NB4 (cell line): ENCODE measurements at regions not wholly inside any gene's neighbourhood (a gene's known extent, or its start where the extent isn't known, plus 50 kb on each side); places are given as distances from the start of the nearest gene placed in this dataset.
"Not testable (repeated sequence)": the region's sequence is repeated elsewhere in the genome, so short reads cannot be mapped to it uniquely, and the experiment has no call there.

Source experiments
- DNase-seq: peaks from one replicate; pipeline ENCODE4 v3.0.0; 2010; ENCODE audit warnings: low read depth
- H3K4me3 ChIP-seq: one replicate; pipeline ENCODE4 v1.5.1; 2011; ENCODE audit warnings: mild to moderate bottlenecking, low read depth, low read length, moderate library complexity
- CTCF ChIP-seq: IDR thresholded peaks from one replicate; pipeline ENCODE4 v1.5.1; 2012; ENCODE audit warnings: low read depth, low read length
- MYC ChIP-seq: IDR thresholded peaks from 2 replicates; pipeline ENCODE4 v1.6.1; 2011; ENCODE audit warnings: low read depth, low read length
- POLR2A ChIP-seq: IDR thresholded peaks from 2 replicates; pipeline ENCODE4 v1.6.1; 2011; ENCODE audit warnings: mild to moderate bottlenecking; ENCODE audit not compliant: insufficient read length; ENCODE audit errors: extremely low read depth
- TF ChIP-seq, protein P1 (sequence below): IDR thresholded peaks from 2 replicates; pipeline ENCODE4 v1.6.1; 2011; ENCODE audit warnings: low read depth, low read length

DNA sequence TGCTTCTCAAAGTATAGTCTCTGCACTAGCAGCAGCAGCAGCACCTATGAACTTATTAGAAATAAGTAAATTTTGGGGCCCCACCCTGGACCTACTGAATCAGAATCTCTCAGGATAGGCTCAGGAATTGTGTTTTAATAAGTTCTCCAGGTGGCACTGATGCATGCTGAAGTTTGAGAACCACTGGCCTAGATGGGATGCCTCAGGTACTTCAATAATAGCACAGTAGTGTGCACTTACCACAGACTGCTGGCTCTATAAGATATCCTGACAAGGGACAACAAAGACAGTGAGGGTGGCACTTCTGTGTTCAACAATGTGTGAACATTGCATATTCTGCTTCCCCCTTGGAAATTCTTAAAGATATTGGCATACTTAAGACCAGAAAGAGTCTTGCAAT is 64.7 kb upstream of the HABP2 start:
- H3K4me3 ChIP-seq: no peak overlapping the region
- DNase-seq: no peak
- no peak for TF ChIP-seq CTCF
- TF ChIP-seq, protein P1, sequence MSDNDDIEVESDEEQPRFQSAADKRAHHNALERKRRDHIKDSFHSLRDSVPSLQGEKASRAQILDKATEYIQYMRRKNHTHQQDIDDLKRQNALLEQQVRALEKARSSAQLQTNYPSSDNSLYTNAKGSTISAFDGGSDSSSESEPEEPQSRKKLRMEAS: no peak
- no peak for TF ChIP-seq POLR2A
- no peak for TF ChIP-seq MYC

DNA sequence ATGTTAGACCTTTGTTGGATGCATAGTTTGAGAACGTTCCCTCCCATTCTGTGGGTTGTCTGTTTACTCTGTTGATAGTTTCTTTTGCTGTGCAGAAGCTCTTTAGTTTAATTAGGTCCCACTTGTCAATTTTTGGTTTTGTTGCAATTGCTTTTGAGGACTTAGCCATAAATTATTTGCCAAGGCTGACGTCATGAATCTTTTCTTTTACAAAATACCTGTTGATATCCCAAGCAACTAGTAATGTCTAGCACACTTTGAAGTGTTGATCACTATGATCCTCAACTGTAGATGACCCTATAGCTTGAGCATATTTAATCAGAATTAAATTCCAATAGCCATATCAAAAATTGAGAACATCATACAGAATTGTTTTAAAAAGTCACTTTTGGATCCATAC is 63.3 kb upstream of the HABP2 start:
- not testable (repeated sequence) for DNase-seq

GRCh38 chr10:113491967-113492565 is 60.8 kb upstream of the HABP2 start:
- no peak overlapping the region for H3K4me3 ChIP-seq
- TF ChIP-seq POLR2A: no peak
- TF ChIP-seq, protein P1: no peak
- TF ChIP-seq CTCF: no peak
- no peak for TF ChIP-seq MYC

More for the DNA sequence above, 63.3 kb upstream of the HABP2 start:
- not testable (repeated sequence) for H3K4me3 ChIP-seq

GRCh38 chr10:113493195-113493594 is 59.7 kb upstream of the HABP2 start:
- no peak for DNase-seq
- TF ChIP-seq, protein P1: no peak
- no peak for TF ChIP-seq POLR2A
- no peak for TF ChIP-seq MYC
- no peak for TF ChIP-seq CTCF
- no peak overlapping the region for H3K4me3 ChIP-seq

More at GRCh38 chr10:113491967-113492565, 60.8 kb upstream of the HABP2 start:
- no peak for DNase-seq

DNA sequence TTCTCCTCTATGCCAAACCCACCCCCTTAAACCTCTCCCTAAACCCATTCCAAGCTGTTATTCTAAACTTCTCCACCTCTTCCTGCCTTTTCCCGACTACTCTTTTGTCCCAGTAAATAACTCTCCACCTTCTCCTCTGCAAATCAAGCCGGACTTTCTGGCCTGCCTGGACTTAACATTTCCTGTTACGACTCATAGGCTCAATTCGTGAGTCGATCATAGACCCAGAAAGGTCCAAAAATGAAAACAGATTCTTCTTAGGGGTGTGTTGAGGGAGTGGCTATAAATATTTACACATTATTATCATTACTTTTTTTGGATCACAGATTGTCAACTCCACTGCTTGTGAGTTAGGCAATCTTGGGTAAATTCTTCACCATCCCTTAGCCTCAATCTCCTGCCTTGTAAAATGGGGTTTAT is 59.0 kb upstream of the HABP2 start:
- no peak overlapping the region for H3K4me3 ChIP-seq
- TF ChIP-seq POLR2A: no peak
- TF ChIP-seq, protein P1: no peak
- TF ChIP-seq CTCF: no peak
- TF ChIP-seq MYC: no peak
- DNase-seq: no peak

- no peak overlapping the region for H3K4me3 ChIP-seq
- DNase-seq: no peak
- TF ChIP-seq CTCF (no peak), POLR2A (no peak), MYC (no peak)
- TF ChIP-seq, protein P1: no peak
These were observed 58.1 kb upstream of the HABP2 start for GRCh38 chr10:113494761-113495160.
